Spleen (tissue), 7 donors: ENCODE measurements at regions not wholly inside any gene's neighbourhood (a gene's known extent, or its start where the extent isn't known, plus 50 kb on each side); places are given as distances from the start of the nearest gene placed in this dataset.
"Not testable (repeated sequence)": the region's sequence is repeated elsewhere in the genome, so short reads cannot be mapped to it uniquely, and the experiment has no call there.

Experiments
- CTCF ChIP-seq, 11 experiments: fragments of 200-600 bp in 7 of 11; fragments of 450-650 bp in 4 of 11; sonication (generic) in 4 of 11; IDR thresholded peaks in 8 of 11; conservative IDR thresholded peaks in 3 of 11; 1 replicate in 7 of 11; 2 replicates in 4 of 11; pipeline versions ENCODE4 v1.4.0 to v1.8.0; 2016 to 2021; ENCODE audit warnings: antibody characterized with exemption in 11 of 11, inconsistent platforms in 4 of 11, mild to moderate bottlenecking in 1 of 11
- POLR2AphosphoS5 ChIP-seq, 3 donors: sonication (generic); formaldehyde crosslinking; IDR thresholded peaks; one replicate each; pipeline ENCODE4 v1.5.1; 2017; ENCODE audit warnings: antibody characterized with exemption in 3 of 3
- donor health status: DM: no; HTN: no; CAD: no; lungs with moderate emphysema.
- donor health status: DM: no; HTN: no; CAD: no.
- donor health status: DM: no; HTN: no; CAD: no.

- TF ChIP-seq POLR2AphosphoS5 (IDR thresholded peaks at IDR 0.05); CTCF (IDR thresholded peaks at IDR 0.05 in 8 of 11, conservative IDR thresholded peaks at IDR 0.05 in 3 of 11): not testable (repeated sequence)
Observed at GRCh38 chr22:23474531-23474930, 105.6 kb downstream of the IGLL1 start.
